ENCODE measurements at regions not wholly inside any gene's neighbourhood (a gene's known extent, or its start where the extent isn't known, plus 50 kb on each side); places are given as distances from the start of the nearest gene placed in this dataset.

DNA sequence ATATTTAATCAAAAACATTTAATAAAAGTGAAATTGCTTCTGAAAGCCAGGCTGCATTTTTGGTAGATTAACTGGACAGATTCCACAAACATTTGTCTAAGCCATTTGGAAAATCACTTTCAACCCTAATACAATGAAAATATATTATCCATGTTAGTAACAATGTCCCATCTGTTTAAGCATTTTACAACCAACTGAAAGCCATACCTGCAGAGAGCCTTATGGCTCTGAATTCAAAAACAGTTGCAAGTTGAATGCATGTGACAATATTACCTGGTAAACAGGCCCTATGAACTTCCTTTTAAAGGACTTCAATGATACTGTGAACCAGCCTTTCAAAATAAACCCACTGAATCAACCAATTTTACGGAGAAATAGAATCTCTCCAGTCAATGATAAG, 468.1 kb downstream of the BTG1 start:
- H3K27ac Mint-ChIP-seq: no peak overlapping the region
- H3K4me3 Mint-ChIP-seq: no peak overlapping the region
- DNase-seq: no peak
- peaks cover 4% of the 10 kb centered on the region; the same call in 1 of the 2 replicates for H3K9me3 Mint-ChIP-seq
- H3K36me3 Mint-ChIP-seq (ENCODE audit: low read depth): no peaks in the 10 kb centered on the region
- peaks cover 2% of the 10 kb centered on the region; the same call in 1 of the 2 replicates for H3K27me3 Mint-ChIP-seq (ENCODE audit: insufficient read depth)
- H3K4me1 Mint-ChIP-seq (ENCODE audit: low read depth): no peaks in the 10 kb centered on the region
- TF ChIP-seq, protein P1, sequence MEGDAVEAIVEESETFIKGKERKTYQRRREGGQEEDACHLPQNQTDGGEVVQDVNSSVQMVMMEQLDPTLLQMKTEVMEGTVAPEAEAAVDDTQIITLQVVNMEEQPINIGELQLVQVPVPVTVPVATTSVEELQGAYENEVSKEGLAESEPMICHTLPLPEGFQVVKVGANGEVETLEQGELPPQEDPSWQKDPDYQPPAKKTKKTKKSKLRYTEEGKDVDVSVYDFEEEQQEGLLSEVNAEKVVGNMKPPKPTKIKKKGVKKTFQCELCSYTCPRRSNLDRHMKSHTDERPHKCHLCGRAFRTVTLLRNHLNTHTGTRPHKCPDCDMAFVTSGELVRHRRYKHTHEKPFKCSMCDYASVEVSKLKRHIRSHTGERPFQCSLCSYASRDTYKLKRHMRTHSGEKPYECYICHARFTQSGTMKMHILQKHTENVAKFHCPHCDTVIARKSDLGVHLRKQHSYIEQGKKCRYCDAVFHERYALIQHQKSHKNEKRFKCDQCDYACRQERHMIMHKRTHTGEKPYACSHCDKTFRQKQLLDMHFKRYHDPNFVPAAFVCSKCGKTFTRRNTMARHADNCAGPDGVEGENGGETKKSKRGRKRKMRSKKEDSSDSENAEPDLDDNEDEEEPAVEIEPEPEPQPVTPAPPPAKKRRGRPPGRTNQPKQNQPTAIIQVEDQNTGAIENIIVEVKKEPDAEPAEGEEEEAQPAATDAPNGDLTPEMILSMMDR (IDR thresholded peaks at IDR 0.05): no peak

GRCh38 chr12:91675401-91675800, 470.2 kb downstream of the BTG1 start:
- H3K27ac Mint-ChIP-seq: no peak overlapping the region
- TF ChIP-seq, protein P1 (IDR thresholded peaks at IDR 0.05): no peak
- no peaks in the 10 kb centered on the region for H3K36me3 Mint-ChIP-seq (ENCODE audit: low read depth)
- peaks cover 4% of the 10 kb centered on the region; the same call in 1 of the 2 replicates for H3K27me3 Mint-ChIP-seq (ENCODE audit: insufficient read depth)
- no peak for DNase-seq
- peaks cover 9% of the 10 kb centered on the region; the same call in 1 of the 2 replicates for H3K9me3 Mint-ChIP-seq
- H3K4me3 Mint-ChIP-seq: no peak overlapping the region
- H3K4me1 Mint-ChIP-seq (ENCODE audit: low read depth): no peaks in the 10 kb centered on the region

- H3K36me3 Mint-ChIP-seq (ENCODE audit: low read depth): no peaks in the 10 kb centered on the region
- H3K27ac Mint-ChIP-seq: no peak overlapping the region
- H3K9me3 Mint-ChIP-seq: peaks cover 9% of the 10 kb centered on the region; the same call in 1 of the 2 replicates
- TF ChIP-seq, protein P1 (IDR thresholded peaks at IDR 0.05): no peak
- H3K27me3 Mint-ChIP-seq (ENCODE audit: insufficient read depth): peaks cover 4% of the 10 kb centered on the region; the same call in 1 of the 2 replicates
- H3K4me3 Mint-ChIP-seq: no peak overlapping the region
- DNase-seq: no peak
- H3K4me1 Mint-ChIP-seq (ENCODE audit: low read depth): no peaks in the 10 kb centered on the region
Observed at GRCh38 chr12:91672130-91672529, 473.5 kb downstream of the BTG1 start.

DNA sequence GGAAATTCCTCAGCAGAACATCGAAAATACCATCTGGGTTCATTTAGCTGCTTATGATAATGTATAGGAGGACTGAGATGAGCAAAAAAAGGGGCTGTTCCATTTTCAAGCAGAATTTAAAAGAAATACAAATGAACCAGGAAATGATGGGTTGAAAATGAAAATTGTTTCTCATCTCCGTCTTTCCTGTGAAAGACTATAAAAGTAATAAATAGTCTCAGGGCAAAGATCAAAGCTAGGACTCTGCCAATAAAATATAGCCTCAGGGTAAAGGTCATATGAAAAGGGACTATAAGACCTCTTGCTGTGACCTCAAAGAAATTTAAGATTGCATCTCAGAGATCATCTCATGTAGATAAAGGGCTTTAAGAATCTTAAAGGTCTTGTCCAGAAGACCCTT, 478.0 kb downstream of the BTG1 start:
- no peak overlapping the region for H3K4me3 Mint-ChIP-seq
- H3K4me1 Mint-ChIP-seq (ENCODE audit: low read depth): no peaks in the 10 kb centered on the region
- H3K27ac Mint-ChIP-seq: no peak overlapping the region
- no peak for DNase-seq
- TF ChIP-seq, protein P1 (IDR thresholded peaks at IDR 0.05): no peak
- peaks cover 6% of the 10 kb centered on the region; the same call in 1 of the 2 replicates for H3K9me3 Mint-ChIP-seq
- no peaks in the 10 kb centered on the region for H3K36me3 Mint-ChIP-seq (ENCODE audit: low read depth)
- peaks cover 4% of the 10 kb centered on the region; the same call in 1 of the 2 replicates for H3K27me3 Mint-ChIP-seq (ENCODE audit: insufficient read depth)

- H3K27ac Mint-ChIP-seq: no peak overlapping the region
- no peaks in the 10 kb centered on the region for H3K4me1 Mint-ChIP-seq (ENCODE audit: low read depth)
- H3K27me3 Mint-ChIP-seq (ENCODE audit: insufficient read depth): no peaks in the 10 kb centered on the region
- TF ChIP-seq, protein P1 (IDR thresholded peaks at IDR 0.05): no peak
- H3K4me3 Mint-ChIP-seq: no peak overlapping the region
- DNase-seq: no peak
- no peaks in the 10 kb centered on the region; the same call in 1 of the 2 replicates for H3K9me3 Mint-ChIP-seq
- H3K36me3 Mint-ChIP-seq (ENCODE audit: low read depth): no peaks in the 10 kb centered on the region
Observed at GRCh38 chr12:91663744-91664143, 481.1 kb upstream of the DCN start.

DNA sequence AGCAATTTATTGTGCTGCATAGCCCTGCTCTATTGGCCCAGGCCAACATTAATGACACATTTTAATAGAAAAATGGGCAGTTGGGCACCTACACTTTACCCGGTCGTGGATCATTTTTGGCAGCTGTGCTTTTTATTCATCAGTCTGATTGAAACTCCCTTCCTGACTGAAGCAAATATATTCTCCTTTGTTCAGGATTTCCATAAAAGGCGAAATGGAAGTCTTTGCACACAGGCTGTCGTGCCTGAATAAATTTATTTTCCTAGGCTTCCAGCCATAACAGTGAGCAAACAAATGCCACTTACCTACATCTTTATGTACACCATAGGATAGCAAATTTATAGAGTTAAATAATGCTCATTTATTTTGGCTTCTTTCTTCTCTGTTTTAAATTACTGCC, 480.7 kb upstream of the DCN start:
- no peak for DNase-seq
- Mint-ChIP-seq H3K9me3 (no peaks in the 10 kb centered on the region; the same call in 1 of the 2 replicates), H3K27ac (no peak overlapping the region), H3K4me3 (no peak overlapping the region), H3K27me3 (ENCODE audit: insufficient read depth) (no peaks in the 10 kb centered on the region), H3K36me3 (ENCODE audit: low read depth) (no peaks in the 10 kb centered on the region), H3K4me1 (ENCODE audit: low read depth) (no peaks in the 10 kb centered on the region)
- TF ChIP-seq, protein P1 (IDR thresholded peaks at IDR 0.05): no peak

Measured in HFFc6 (cell line).